ENCODE measurements at regions not wholly inside any gene's neighbourhood (a gene's known extent, or its start where the extent isn't known, plus 50 kb on each side); places are given as distances from the start of the nearest gene placed in this dataset.

DNA sequence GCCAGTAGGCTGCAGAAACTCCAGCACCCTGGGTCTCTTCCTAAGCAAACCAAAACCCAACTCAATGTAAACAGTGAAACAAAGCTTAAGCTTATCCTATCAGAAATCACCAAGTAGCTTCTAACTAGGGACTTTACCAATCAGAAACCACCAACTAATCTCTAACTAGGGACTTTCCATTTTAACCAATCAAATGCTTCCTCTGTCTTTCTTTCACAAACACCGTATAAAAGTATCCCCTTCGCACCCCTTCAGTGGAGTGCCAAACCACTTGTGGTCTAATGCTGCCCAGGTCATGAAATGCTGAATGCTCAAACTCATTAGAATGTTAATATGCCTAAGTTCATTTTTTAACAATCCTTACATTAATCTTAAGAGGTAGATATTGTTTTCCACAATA is 250.5 kb upstream of the DUSP10 start:
- no peaks in the 10 kb centered on the region for H3K36me3 ChIP-seq (ENCODE audit: insufficient read depth, low read length)
- H3K4me2 ChIP-seq (ENCODE audit: low read depth, low read length, poor library complexity, severe bottlenecking) = no peak overlapping the region
- H3K9me3 ChIP-seq (ENCODE audit: insufficient read depth, low read depth, low read length) = no peaks in the 10 kb centered on the region
- no peaks in the 10 kb centered on the region for H4K20me1 ChIP-seq (ENCODE audit: insufficient read depth, low read length, poor library complexity, severe bottlenecking)
- H3K9ac ChIP-seq (ENCODE audit: low read depth, low read length, poor library complexity, severe bottlenecking) = no peak overlapping the region
- no peak overlapping the region for H3K4me3 ChIP-seq (ENCODE audit: low read length, poor library complexity, severe bottlenecking)
- H3F3A ChIP-seq (ENCODE audit: low read depth) = no peaks in the 10 kb centered on the region
- H2AFZ ChIP-seq (ENCODE audit: low read length) = no peak overlapping the region; the same call in 1 of the 2 replicates
- H3K27me3 ChIP-seq (ENCODE audit: insufficient read depth, low read length, poor library complexity, severe bottlenecking) = no peaks in the 10 kb centered on the region
- no peak for TF ChIP-seq EZH2phosphoT487 (IDR thresholded peaks at IDR 0.05; ENCODE audit: borderline replicate concordance)
- TF ChIP-seq, protein P1, sequence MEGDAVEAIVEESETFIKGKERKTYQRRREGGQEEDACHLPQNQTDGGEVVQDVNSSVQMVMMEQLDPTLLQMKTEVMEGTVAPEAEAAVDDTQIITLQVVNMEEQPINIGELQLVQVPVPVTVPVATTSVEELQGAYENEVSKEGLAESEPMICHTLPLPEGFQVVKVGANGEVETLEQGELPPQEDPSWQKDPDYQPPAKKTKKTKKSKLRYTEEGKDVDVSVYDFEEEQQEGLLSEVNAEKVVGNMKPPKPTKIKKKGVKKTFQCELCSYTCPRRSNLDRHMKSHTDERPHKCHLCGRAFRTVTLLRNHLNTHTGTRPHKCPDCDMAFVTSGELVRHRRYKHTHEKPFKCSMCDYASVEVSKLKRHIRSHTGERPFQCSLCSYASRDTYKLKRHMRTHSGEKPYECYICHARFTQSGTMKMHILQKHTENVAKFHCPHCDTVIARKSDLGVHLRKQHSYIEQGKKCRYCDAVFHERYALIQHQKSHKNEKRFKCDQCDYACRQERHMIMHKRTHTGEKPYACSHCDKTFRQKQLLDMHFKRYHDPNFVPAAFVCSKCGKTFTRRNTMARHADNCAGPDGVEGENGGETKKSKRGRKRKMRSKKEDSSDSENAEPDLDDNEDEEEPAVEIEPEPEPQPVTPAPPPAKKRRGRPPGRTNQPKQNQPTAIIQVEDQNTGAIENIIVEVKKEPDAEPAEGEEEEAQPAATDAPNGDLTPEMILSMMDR (conservative IDR thresholded peaks at IDR 0.05; ENCODE audit: low read length) = no peak
- no peaks in the 10 kb centered on the region for H3K9me2 ChIP-seq (replicated peaks; ENCODE audit: low read depth, low read length)
- no peaks in the 10 kb centered on the region for H3K79me2 ChIP-seq (ENCODE audit: insufficient read depth, low read length)
- peaks cover 33% of the 10 kb centered on the region for H3K4me1 ChIP-seq (ENCODE audit: insufficient read depth, low read length, poor library complexity, severe bottlenecking)

DNA sequence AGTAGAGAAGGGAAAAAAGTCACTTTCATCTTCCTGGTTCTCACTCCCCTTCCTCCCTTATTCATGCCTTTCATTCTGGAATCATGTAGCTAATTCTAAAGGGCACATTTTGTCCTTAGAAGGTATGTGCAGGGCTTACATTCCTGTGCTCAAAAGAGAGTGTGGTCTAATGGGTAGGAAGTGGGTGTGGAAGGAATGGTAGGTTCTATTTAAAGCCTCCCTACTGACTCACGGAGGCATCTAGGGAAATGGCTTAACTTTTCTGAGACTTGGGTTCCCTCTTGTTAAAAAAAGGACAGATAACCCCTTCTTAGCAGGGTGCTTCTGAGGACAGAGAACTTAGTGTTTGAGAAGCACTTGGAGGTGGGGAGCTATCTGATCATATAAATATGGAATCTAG is 249.3 kb upstream of the DUSP10 start:
- no peaks in the 10 kb centered on the region for H3K27me3 ChIP-seq (ENCODE audit: insufficient read depth, low read length, poor library complexity, severe bottlenecking)
- no peaks in the 10 kb centered on the region for H3F3A ChIP-seq (ENCODE audit: low read depth)
- H3K9ac ChIP-seq (ENCODE audit: low read depth, low read length, poor library complexity, severe bottlenecking) = no peak overlapping the region
- TF ChIP-seq, protein P1 (conservative IDR thresholded peaks at IDR 0.05; ENCODE audit: low read length) = no peak
- TF ChIP-seq EZH2phosphoT487 (IDR thresholded peaks at IDR 0.05; ENCODE audit: borderline replicate concordance) = no peak
- no peak overlapping the region for H3K4me3 ChIP-seq (ENCODE audit: low read length, poor library complexity, severe bottlenecking)
- H4K20me1 ChIP-seq (ENCODE audit: insufficient read depth, low read length, poor library complexity, severe bottlenecking) = no peaks in the 10 kb centered on the region
- no peaks in the 10 kb centered on the region for H3K9me2 ChIP-seq (replicated peaks; ENCODE audit: low read depth, low read length)
- no peaks in the 10 kb centered on the region for H3K79me2 ChIP-seq (ENCODE audit: insufficient read depth, low read length)
- no peak overlapping the region for H3K4me2 ChIP-seq (ENCODE audit: low read depth, low read length, poor library complexity, severe bottlenecking)
- H3K36me3 ChIP-seq (ENCODE audit: insufficient read depth, low read length) = no peaks in the 10 kb centered on the region
- no peaks in the 10 kb centered on the region for H3K9me3 ChIP-seq (ENCODE audit: insufficient read depth, low read depth, low read length)
- H3K4me1 ChIP-seq (ENCODE audit: insufficient read depth, low read length, poor library complexity, severe bottlenecking) = peaks cover 33% of the 10 kb centered on the region
- H2AFZ ChIP-seq (ENCODE audit: low read length) = 0 out of 2 replicates have a peak overlapping the region, but pooled peaks have one; percentile 25

DNA sequence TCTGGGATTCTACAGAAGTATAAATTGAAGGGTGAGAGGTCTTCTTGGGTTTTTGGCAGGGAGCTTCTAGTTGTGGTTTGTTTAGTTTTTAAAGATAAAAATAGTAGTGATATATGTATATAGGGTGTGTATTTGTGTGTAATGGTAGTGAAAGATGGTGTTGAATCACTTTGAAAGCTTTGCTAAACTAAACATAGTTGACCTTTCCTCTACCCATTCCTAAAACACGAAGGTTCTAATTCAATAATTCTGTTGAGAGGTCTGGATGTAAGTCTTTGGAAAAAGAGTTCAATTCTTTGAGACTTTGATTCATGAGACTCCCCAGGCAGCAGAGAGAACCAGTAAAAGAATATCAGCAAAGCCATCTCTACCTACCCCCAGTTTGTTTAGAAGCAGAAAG is 247.9 kb upstream of the DUSP10 start:
- H3K4me2 ChIP-seq (ENCODE audit: low read depth, low read length, poor library complexity, severe bottlenecking) = no peak overlapping the region

More for the DNA sequence above, 247.9 kb upstream of the DUSP10 start:
- Histone ChIP-seq H3K4me3 (ENCODE audit: low read length, poor library complexity, severe bottlenecking) (no peak overlapping the region), H3K4me1 (ENCODE audit: insufficient read depth, low read length, poor library complexity, severe bottlenecking) (peaks cover 29% of the 10 kb centered on the region), H3K9ac (ENCODE audit: low read depth, low read length, poor library complexity, severe bottlenecking) (no peak overlapping the region), H3K79me2 (ENCODE audit: insufficient read depth, low read length) (no peaks in the 10 kb centered on the region), H3F3A (ENCODE audit: low read depth) (no peaks in the 10 kb centered on the region), H4K20me1 (ENCODE audit: insufficient read depth, low read length, poor library complexity, severe bottlenecking) (no peaks in the 10 kb centered on the region), H3K36me3 (ENCODE audit: insufficient read depth, low read length) (no peaks in the 10 kb centered on the region), H2AFZ (ENCODE audit: low read length) (no peak overlapping the region; the same call in 1 of the 2 replicates), H3K27me3 (ENCODE audit: insufficient read depth, low read length, poor library complexity, severe bottlenecking) (no peaks in the 10 kb centered on the region), H3K9me3 (ENCODE audit: insufficient read depth, low read depth, low read length) (no peaks in the 10 kb centered on the region), H3K9me2 (replicated peaks; ENCODE audit: low read depth, low read length) (no peaks in the 10 kb centered on the region)
- no peak for TF ChIP-seq EZH2phosphoT487 (IDR thresholded peaks at IDR 0.05; ENCODE audit: borderline replicate concordance)
- TF ChIP-seq, protein P1 (conservative IDR thresholded peaks at IDR 0.05; ENCODE audit: low read length) = no peak
